ENCODE measurements at regions not wholly inside any gene's neighbourhood (a gene's known extent, or its start where the extent isn't known, plus 50 kb on each side); places are given as distances from the start of the nearest gene placed in this dataset.

DNA sequence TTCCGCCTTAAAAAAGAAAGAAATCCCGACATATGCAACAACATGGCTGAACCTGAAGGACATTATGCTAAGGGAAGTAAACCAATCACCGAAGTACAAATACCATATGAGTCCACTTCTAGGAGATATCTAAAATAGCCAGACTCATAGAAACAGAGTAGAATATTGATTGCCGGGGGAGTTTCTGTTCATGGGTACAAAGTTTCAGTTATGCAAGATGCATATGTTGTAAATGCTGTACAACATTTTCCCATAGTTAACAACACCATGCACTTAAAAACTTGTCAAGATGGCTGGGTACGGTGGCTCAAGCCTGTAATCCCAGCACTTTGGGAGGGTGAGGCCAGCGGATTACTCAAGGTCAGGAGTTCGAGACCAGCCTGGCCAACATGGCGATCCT is 251.5 kb upstream of the EEF2KMT start:
- no peaks in the 10 kb centered on the region for H3K27me3 ChIP-seq (replicated peaks; ENCODE audit: insufficient read depth)
- no peaks in the 10 kb centered on the region for H3K36me3 ChIP-seq
- no peaks in the 10 kb centered on the region for H3K9me3 ChIP-seq
- no peaks in the 10 kb centered on the region for H3K4me1 ChIP-seq (ENCODE audit: control insufficient read depth in 1 of 2, low read depth in 2 of 2)
- TF ChIP-seq, protein P1, sequence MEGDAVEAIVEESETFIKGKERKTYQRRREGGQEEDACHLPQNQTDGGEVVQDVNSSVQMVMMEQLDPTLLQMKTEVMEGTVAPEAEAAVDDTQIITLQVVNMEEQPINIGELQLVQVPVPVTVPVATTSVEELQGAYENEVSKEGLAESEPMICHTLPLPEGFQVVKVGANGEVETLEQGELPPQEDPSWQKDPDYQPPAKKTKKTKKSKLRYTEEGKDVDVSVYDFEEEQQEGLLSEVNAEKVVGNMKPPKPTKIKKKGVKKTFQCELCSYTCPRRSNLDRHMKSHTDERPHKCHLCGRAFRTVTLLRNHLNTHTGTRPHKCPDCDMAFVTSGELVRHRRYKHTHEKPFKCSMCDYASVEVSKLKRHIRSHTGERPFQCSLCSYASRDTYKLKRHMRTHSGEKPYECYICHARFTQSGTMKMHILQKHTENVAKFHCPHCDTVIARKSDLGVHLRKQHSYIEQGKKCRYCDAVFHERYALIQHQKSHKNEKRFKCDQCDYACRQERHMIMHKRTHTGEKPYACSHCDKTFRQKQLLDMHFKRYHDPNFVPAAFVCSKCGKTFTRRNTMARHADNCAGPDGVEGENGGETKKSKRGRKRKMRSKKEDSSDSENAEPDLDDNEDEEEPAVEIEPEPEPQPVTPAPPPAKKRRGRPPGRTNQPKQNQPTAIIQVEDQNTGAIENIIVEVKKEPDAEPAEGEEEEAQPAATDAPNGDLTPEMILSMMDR (IDR thresholded peaks at IDR 0.05) = no peak
- H3K27ac ChIP-seq = no peak overlapping the region
- H3K4me3 ChIP-seq = no peak overlapping the region
- DNase-seq (ENCODE audit: low spot score) = no peak
- ATAC-seq (ENCODE audit: insufficient number of reproducible peaks, low FRiP score, low read depth) = no peak

DNA sequence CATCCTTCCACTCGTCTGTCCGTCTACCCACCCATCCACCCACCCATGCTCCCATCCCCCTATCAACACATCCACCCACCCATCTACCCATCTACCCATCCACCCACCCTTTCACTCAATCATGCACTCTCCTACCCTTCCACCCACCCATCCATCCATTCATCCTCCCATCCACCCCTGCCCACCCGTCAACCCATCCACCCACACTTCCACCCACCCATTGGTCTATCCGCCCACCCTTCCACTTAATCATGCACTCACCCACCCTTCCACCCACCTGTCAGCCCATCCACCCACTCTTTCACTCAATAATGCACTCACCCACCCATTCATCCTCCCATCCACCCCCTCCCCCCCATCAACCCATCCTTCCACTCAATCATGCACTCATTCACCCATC is 250.0 kb upstream of the EEF2KMT start:
- DNase-seq (ENCODE audit: low spot score) (no peak), ATAC-seq (ENCODE audit: insufficient number of reproducible peaks, low FRiP score, low read depth) (no peak)
- TF ChIP-seq, protein P1 (IDR thresholded peaks at IDR 0.05) = no peak
- H3K27me3 ChIP-seq (replicated peaks; ENCODE audit: insufficient read depth) = no peaks in the 10 kb centered on the region
- H3K9me3 ChIP-seq = no peaks in the 10 kb centered on the region
- no peaks in the 10 kb centered on the region for H3K4me1 ChIP-seq (ENCODE audit: control insufficient read depth in 1 of 2, low read depth in 2 of 2)
- H3K4me3 ChIP-seq = no peak overlapping the region
- H3K27ac ChIP-seq = no peak overlapping the region
- H3K36me3 ChIP-seq = no peaks in the 10 kb centered on the region

DNA sequence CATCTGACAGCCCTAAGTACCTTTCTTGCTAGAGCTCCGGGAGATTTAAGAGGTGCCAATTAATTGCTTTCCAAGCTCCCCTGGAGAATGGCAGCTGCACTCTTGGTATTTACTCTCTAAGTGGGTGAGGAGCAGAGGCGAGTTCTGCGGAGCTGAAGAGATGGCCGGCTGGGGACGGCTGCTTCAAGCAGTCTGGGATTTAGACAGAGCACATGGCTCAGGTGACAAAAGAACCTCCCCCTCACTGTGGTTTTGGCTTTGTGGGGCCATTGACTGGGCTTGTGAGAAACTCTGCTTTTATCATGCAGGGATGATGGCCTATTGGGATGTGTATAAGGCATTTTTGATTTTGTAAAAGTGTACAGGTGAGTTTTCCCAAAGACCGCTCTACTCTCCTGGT is 239.3 kb upstream of the EEF2KMT start:
- Histone ChIP-seq H3K4me1 (ENCODE audit: control insufficient read depth in 1 of 2, low read depth in 2 of 2) (no peaks in the 10 kb centered on the region), H3K9me3 (no peaks in the 10 kb centered on the region), H3K27me3 (replicated peaks; ENCODE audit: insufficient read depth) (no peaks in the 10 kb centered on the region), H3K27ac (no peak overlapping the region), H3K4me3 (no peak overlapping the region), H3K36me3 (no peaks in the 10 kb centered on the region)
- TF ChIP-seq, protein P1 (IDR thresholded peaks at IDR 0.05) = no peak
- no peak for ATAC-seq (ENCODE audit: insufficient number of reproducible peaks, low FRiP score, low read depth)
- DNase-seq (ENCODE audit: low spot score) = no peak

DNA sequence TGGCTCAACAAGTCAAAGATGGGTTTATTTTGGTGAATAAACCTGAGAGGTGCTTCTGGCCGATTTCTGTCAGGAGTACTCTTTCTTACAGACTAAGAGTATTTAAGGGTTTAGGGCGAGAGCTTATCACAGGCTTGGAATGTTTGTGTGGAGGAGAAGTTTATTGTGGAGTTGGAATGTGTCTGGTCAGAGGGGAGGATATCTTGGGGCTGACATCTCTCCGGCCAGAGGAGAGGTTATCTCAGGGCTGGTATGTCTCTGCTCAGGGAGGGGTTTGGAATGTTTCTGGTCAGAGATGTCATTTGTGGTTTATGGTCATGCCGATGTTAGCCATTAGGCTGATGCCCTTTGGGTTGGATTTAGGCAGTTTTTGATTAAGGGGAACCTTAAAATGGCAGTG is 236.4 kb upstream of the EEF2KMT start:
- Histone ChIP-seq H3K27me3 (replicated peaks; ENCODE audit: insufficient read depth) (no peaks in the 10 kb centered on the region), H3K4me1 (ENCODE audit: control insufficient read depth in 1 of 2, low read depth in 2 of 2) (no peaks in the 10 kb centered on the region), H3K4me3 (no peak overlapping the region), H3K27ac (no peak overlapping the region), H3K9me3 (no peaks in the 10 kb centered on the region), H3K36me3 (no peaks in the 10 kb centered on the region)
- TF ChIP-seq, protein P1 (IDR thresholded peaks at IDR 0.05) = no peak
- no peak for ATAC-seq (ENCODE audit: insufficient number of reproducible peaks, low FRiP score, low read depth)
- no peak for DNase-seq (ENCODE audit: low spot score)

DNA sequence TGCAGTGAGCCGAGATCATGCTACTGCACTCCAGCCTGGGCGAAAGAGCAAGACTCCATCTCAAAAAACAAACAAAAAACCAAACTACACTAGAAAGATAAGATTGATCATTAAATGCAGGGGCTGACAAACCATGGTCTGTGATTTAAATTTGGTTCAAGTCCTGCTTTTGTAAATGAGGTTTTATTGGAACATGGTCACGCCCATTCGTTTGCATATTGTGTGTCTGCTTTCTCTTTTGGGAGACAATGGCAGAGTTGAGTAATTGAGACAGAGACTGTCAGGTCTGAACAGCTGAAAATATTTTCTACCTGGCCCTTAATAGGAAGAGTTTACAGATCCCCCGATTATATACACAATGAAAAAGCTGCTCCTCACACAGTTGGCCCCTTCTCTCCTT is 235.5 kb upstream of the EEF2KMT start:
- DNase-seq (ENCODE audit: low spot score) (no peak), ATAC-seq (ENCODE audit: insufficient number of reproducible peaks, low FRiP score, low read depth) (no peak)
- H3K9me3 ChIP-seq = no peaks in the 10 kb centered on the region
- no peaks in the 10 kb centered on the region for H3K4me1 ChIP-seq (ENCODE audit: control insufficient read depth in 1 of 2, low read depth in 2 of 2)
- no peak overlapping the region for H3K4me3 ChIP-seq
- no peaks in the 10 kb centered on the region for H3K27me3 ChIP-seq (replicated peaks; ENCODE audit: insufficient read depth)
- no peaks in the 10 kb centered on the region for H3K36me3 ChIP-seq
- TF ChIP-seq, protein P1 (IDR thresholded peaks at IDR 0.05) = no peak
- H3K27ac ChIP-seq = no peak overlapping the region

Data from thoracic aorta (tissue), 2 donors.